Activated T-helper 1 cell treated with anti-CD3 and anti-CD28 coated beads, Interleukin-2, amount 50 U/mL, for 16 hours (primary cell): ENCODE measurements at regions not wholly inside any gene's neighbourhood (a gene's known extent, or its start where the extent isn't known, plus 50 kb on each side); places are given as distances from the start of the nearest gene placed in this dataset.
"Not testable (repeated sequence)": the region's sequence is repeated elsewhere in the genome, so short reads cannot be mapped to it uniquely, and the experiment has no call there.

ENCODE experiments used
- DNase-seq, 2 donors: peaks; one replicate each; pipeline ENCODE4 v3.0.0-alpha.2; 2020; ENCODE audit warnings: low read depth in 1 of 2, low spot score in 1 of 2

- no peak for DNase-seq
These were observed 85.7 kb downstream of the SUCLG1 start for GRCh38 chr2:84373391-84373790.

- no peak for DNase-seq
These were observed 96.5 kb downstream of the SUCLG1 start for GRCh38 chr2:84362541-84362940.

- no peak for DNase-seq
These were observed 121.0 kb downstream of the SUCLG1 start for GRCh38 chr2:84338069-84338468.

DNA sequence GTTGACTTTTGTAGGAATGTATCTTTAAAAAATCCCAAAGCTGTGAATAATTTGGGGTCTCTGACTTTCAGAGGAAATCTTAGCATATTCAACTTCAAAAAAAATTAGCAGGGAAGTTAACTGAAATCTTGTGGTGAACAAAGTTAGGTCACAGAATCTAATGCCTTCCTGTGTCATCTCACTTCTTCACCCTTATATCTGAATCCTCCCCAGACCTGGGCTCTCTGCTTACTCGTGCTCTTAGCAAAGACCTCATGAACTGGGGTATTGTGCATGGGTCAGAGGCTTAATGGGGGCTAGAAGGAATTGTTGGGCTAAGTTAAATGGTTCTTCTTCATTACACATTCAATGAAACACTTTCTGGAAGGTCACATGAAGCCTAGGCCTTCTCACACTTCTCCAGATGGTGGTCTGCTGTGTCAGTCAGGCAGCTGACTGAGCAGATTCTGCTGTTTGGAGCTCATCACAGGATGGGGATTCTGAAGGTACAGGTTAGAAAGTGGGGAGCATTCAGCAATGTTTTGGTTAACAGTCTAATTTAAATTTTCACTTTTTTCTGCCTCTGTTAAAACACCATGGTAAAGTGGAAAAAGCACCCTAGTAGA, 131.3 kb downstream of the SUCLG1 start:
- DNase-seq: no peak

GRCh38 chr2:84326831-84327432, 132.1 kb downstream of the SUCLG1 start:
- no peak for DNase-seq

DNA sequence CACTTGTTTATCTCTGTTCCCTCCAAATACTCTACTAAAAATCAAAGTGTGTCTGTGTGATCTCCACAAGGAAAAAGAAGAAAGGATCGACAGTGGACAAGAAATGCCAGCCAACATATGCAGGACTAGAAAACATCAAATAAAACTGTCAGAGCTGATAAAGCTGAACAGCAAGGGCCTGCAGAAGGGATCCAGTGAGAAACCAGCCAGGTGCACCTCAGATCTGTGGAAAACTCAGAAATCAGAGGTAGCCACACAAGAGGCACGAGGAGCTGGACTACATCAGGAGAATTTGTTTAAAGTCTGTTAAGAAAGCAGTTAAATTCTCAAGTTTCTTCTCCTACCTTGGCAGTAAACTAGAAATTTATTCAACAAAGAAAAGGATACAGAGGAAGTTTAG, 135.2 kb downstream of the SUCLG1 start:
- no peak for DNase-seq

- DNase-seq: no peak
These were observed 138.1 kb downstream of the SUCLG1 start for GRCh38 chr2:84320940-84321339.

DNA sequence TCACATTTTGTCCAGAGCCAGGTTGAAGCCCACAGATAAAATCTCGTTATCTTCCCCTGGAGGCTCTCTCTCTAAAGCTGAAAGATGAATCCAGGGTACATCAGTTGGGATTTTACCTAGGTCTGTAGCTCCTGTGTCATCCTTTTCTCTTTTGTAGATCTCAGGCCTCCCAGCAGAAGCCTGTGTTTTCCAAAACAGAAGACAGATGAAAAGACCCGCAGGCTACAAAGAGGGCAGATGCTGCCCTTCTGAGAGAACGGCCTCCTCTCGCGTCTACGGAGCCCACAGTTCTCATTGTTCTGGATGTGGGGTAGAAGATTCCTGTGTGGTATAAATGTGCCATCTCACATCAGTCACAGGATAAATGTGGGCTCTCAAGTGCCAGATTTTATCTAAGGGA, 139.5 kb downstream of the SUCLG1 start:
- DNase-seq: no peak

DNA sequence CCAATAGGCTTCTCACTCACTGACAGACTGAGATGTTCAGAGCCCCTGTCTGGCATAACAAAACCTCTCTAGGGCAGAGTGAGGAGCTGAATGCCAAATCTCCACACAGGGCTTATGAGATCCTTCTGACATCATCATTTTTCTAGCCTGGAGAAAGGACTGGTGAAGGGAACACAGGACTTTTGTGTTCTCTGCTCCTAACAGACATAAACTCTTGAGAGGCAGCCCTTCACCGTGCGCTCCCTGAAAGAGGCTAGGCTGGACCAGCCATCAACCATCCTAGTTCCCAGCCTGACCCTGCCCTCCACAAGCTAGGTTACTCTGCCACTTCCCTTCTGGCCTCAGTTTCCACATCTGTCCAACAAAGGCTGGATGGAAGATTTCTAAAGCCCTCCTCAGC, 141.9 kb downstream of the SUCLG1 start:
- no peak for DNase-seq

GRCh38 chr2:84314901-84315330, 144.2 kb downstream of the SUCLG1 start:
- DNase-seq: peak; percentile 30 to 52

DNA sequence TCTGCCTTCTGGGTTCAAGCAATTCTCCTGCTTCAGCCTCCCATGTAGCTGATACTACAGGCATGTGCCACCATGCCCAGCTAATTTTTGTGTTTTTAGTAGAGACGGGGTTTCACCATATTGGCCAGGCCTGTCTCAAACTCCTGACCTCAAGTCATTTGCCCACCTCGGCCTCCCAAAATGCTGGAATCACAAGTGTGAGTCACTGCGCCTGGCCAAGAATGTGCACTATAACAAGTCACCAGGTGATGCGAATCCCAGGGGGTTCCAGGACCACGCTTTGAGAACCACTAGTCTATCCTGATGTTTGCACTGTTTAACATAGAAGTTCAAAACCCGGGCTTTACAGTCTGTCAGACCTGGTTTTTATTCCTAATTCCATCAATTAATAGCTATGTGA, 144.8 kb downstream of the SUCLG1 start:
- DNase-seq: no peak

DNA sequence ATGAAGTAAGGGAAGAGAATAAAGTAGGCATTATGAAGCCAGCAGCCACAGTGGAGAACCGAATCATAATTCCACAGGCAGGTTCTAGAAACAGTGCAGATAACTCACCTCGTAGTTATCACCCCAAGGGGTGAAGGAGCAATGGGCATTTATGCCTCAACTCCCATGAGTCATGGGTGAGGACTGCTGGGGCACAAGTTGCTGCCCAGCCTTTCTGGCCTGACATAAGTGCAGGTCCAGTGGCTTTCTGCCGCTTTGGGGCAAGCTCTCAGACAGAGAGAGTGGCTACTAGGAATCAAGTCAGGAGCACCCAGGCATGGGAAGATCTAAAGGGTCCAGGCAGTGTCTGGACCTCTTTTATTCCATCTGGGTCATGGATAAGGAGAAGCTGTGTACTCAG, 149.8 kb downstream of the SUCLG1 start:
- no peak for DNase-seq

- DNase-seq: no peak
These were observed 152.7 kb downstream of the SUCLG1 start for GRCh38 chr2:84306361-84306760.

DNA sequence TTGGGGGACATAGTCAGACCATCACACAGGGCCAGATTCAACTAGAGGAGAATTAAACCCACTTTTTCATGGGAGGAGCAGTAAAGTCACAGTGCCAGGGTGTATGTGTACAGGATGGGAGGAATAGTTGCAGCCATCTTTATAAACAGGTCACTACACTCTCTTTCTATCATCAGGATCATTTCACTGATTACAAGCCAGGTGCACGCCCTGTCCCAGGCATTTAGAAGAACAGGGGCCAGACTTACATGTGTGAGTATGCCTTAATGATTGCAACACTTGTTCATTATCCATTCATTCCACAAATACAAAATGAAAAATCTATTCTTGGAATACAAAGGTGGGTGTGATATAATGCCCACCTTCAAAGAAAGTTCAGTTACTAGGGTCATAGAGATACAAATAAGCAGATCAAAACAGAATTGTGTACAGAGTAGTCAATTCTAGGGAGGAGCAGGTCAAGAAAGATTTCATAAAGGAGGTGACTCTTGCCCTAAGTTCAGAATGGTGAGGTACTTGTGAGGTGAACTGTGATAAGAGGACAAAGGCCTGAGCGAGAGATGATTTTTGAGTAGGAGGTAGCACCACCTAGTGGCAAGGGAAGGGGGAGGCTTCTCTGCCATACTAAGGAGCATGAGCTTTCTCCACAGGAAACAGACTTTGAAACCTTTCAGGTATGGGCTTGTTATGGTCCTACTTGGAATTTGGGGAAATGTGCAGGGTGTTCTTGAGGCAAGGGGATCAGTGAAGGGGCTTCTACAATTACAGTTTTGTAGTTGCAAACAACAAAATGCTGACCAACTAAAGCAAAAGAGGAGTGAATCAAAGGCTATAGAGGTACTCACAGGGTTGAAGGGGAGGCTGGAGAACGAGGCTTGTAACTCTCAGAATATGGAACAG, 156.3 kb downstream of the SUCLG1 start:
- no peak for DNase-seq

DNA sequence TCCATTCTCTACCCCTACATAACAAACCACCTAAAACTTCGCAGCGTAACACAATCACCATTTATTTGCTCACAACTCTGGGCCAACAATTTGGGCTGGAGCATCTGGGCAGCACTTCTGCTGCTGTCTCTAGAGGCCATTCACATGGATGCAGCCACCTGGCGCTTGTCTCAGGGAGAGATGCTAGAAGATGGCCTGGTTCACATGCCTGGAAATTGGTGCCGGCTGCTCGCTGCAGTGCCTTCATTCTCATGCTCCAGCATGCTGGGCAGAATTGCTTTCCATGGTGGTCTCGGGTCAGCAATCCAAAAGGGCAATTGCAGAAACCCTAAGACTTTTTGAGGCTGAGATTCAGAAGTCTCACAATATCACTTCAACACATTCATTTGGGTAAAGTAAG, 157.4 kb downstream of the SUCLG1 start:
- DNase-seq: no peak

DNA sequence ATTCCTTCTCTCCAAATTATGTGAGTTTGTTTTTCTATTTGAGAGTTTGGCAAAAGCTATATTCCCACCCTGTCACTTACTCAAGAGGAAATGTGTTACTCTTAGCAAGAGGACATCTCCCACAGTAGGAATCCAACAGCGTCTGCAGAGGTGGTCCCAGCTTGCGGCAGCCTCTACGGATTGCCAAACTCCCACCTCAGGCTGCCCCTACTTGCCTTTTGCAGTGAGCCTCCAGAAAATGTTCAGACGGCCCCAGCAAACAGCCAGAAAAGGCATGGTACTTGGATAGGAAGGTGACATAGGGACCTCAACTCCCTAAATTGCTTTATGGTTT, 158.4 kb downstream of the SUCLG1 start:
- no peak for DNase-seq

DNA sequence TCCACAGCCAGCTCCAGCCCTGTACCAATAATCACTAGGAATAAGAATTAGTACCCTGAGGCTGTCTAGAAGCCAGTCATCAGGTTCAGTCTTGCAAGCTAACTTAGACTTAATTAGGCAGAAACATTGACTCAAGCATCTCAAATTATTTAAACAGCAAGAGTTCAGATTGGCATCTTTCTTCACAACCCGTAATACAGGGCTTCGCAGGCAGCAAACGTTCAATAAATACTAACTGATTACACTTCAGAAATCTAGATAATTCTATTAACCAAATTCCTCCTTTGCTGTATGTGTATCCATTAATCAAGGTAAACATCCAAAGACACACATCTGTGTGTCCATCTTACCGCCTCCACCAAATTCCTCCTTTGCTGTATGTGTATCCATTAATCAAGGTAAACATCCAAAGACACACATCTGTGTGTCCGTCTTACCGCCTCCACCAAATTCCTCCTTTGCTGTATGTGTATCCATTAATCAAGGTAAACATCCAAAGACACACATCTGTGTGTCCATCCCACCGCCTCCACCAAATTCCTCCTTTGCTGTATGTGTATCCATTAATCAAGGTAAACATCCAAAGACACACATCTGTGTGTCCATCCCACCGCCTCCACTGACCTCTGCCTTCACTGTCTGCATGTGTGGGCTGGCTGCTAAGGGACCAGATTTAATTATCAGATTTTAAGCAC, 158.9 kb downstream of the SUCLG1 start:
- not testable (repeated sequence) for DNase-seq

DNA sequence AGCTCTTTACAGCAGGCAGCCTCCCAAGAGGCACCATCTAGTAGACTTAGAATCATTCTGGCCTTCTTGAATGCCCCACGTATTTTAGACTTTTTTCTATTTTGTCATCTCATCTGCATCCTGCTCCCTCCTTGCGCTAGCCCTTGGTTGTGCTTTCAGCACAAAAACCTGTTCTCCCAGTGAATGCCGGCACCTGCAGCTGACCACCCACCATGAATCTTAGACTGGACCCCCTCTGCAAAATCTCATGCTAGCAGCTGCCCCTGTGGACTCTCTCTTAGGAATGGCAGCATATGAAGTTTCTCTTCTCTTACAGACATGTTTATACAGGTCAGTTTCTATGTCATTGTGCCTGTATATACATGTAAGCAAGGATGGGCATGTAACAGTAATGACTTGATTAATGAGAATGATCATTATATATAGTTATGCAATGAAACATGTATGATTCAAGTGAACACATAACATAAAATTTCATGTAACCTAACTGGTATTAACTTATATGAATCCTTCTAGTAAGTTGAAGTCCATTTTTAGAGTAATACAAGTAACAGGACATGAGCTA, 159.8 kb downstream of the SUCLG1 start:
- no peak for DNase-seq

- no peak for DNase-seq
These were observed 161.9 kb downstream of the SUCLG1 start for GRCh38 chr2:84297155-84297554.

GRCh38 chr2:84293791-84294380, 165.2 kb downstream of the SUCLG1 start:
- no peak for DNase-seq

DNA sequence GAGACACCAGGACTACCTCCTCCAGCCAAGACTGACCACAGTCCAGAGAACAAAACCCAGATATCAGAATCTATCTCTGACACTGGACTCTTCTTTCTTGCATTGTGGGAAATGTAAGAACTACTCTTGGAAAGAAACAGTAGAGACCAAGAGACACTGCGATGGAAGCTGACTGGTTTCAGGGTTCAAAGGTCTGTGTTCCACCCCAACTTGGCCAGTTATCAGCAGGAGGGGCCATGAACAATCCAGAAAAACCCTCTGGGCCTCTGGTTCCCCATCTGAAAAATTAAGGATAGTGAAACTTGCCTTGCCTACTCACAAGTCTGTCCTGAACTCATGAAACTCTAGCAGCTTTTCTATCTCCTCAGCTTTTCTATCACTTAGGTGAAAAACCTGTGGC, 166.5 kb downstream of the SUCLG1 start:
- DNase-seq: no peak
